Stimulated activated CD4-positive, alpha-beta T cell treated with anti-CD3 and anti-CD28 coated beads, Interleukin-4, amount 100 ng/mL, for 4 hours (primary cell): ENCODE measurements at regions not wholly inside any gene's neighbourhood (a gene's known extent, or its start where the extent isn't known, plus 50 kb on each side); places are given as distances from the start of the nearest gene placed in this dataset.

ENCODE experiments used
- DNase-seq, 2 experiments: peaks; one replicate each; pipeline ENCODE4 v3.0.0-alpha.2; 2020

- no peak for DNase-seq
Observed at GRCh38 chr15:98203872-98204660, 243.6 kb downstream of the ARRDC4 start.

GRCh38 chr15:98207928-98208327 is 247.4 kb downstream of the ARRDC4 start:
- DNase-seq, result no peak

GRCh38 chr15:98213346-98213979 is 253.0 kb downstream of the ARRDC4 start:
- DNase-seq, result no peak

GRCh38 chr15:98216166-98216565 is 255.7 kb downstream of the ARRDC4 start:
- no peak for DNase-seq

GRCh38 chr15:98217356-98217755 is 256.9 kb downstream of the ARRDC4 start:
- no peak for DNase-seq

- DNase-seq, result no peak
Observed at GRCh38 chr15:98221144-98221543, 260.6 kb downstream of the ARRDC4 start.

GRCh38 chr15:98221577-98221976 is 261.1 kb downstream of the ARRDC4 start:
- no peak for DNase-seq

GRCh38 chr15:98226149-98226548 is 265.6 kb downstream of the ARRDC4 start:
- DNase-seq, result no peak

GRCh38 chr15:98226578-98226977 is 266.1 kb downstream of the ARRDC4 start:
- DNase-seq, result no peak

GRCh38 chr15:98228846-98229245 is 268.3 kb downstream of the ARRDC4 start:
- DNase-seq, result no peak

GRCh38 chr15:98230975-98231374 is 270.5 kb downstream of the ARRDC4 start:
- DNase-seq, result no peak

GRCh38 chr15:98231696-98232440 is 271.4 kb downstream of the ARRDC4 start:
- no peak for DNase-seq

- no peak for DNase-seq
Observed at GRCh38 chr15:98232761-98233160, 272.3 kb downstream of the ARRDC4 start.

- DNase-seq, result no peak
Observed at GRCh38 chr15:98233873-98234272, 273.4 kb downstream of the ARRDC4 start.

- no peak for DNase-seq
Observed at GRCh38 chr15:98240303-98240702, 279.8 kb downstream of the ARRDC4 start.

- no peak for DNase-seq
Observed at GRCh38 chr15:98241032-98241554, 280.6 kb downstream of the ARRDC4 start.

- no peak for DNase-seq
Observed at GRCh38 chr15:98257290-98257689, 296.8 kb downstream of the ARRDC4 start.

- no peak for DNase-seq
Observed at GRCh38 chr15:98263787-98264186, 303.3 kb downstream of the ARRDC4 start.

GRCh38 chr15:98266295-98266694 is 305.8 kb downstream of the ARRDC4 start:
- no peak for DNase-seq

- DNase-seq, result no peak
Observed at GRCh38 chr15:98268163-98268562, 307.7 kb downstream of the ARRDC4 start.

- DNase-seq, result no peak
Observed at GRCh38 chr15:98272625-98273024, 312.1 kb downstream of the ARRDC4 start.

- DNase-seq, result no peak
Observed at GRCh38 chr15:98276018-98276417, 315.5 kb downstream of the ARRDC4 start.

- no peak for DNase-seq
Observed at GRCh38 chr15:98277602-98278001, 317.1 kb downstream of the ARRDC4 start.
